Retinal pigment epithelial cell (primary cell): ENCODE measurements at regions not wholly inside any gene's neighbourhood (a gene's known extent, or its start where the extent isn't known, plus 50 kb on each side); places are given as distances from the start of the nearest gene placed in this dataset.

Source experiments
- DNase-seq: peaks from one replicate; pipeline ENCODE4 v3.0.0-alpha.2; 2010; ENCODE audit warnings: low read depth
- H3K4me3 ChIP-seq: 2 replicates; pipeline ENCODE4 v1.5.1; 2011; ENCODE audit warnings: mild to moderate bottlenecking, low read length, control low read depth, moderate library complexity
- CTCF ChIP-seq: conservative IDR thresholded peaks from 2 replicates; pipeline ENCODE4 v1.5.1; 2011; ENCODE audit warnings: low read depth, low read length, control low read depth, inconsistent platforms

GRCh38 chr5:73299665-73300336 lies 126.8 kb downstream of the TMEM174 start:
- H3K4me3 ChIP-seq, result no peak overlapping the region
- TF ChIP-seq CTCF, result no peak
- DNase-seq, result no peak

- TF ChIP-seq CTCF, result no peak
- DNase-seq, result no peak
- H3K4me3 ChIP-seq, result peak overlapping the region; percentile 33
These were observed 126.0 kb downstream of the TMEM174 start for GRCh38 chr5:73298772-73299630.

- TF ChIP-seq CTCF, result no peak
- DNase-seq, result no peak
- peak overlapping the region; percentile 13 for H3K4me3 ChIP-seq
These were observed 125.3 kb downstream of the TMEM174 start for GRCh38 chr5:73298251-73298771.

GRCh38 chr5:73297430-73297829 lies 124.4 kb downstream of the TMEM174 start:
- DNase-seq, result no peak
- H3K4me3 ChIP-seq, result no peak overlapping the region
- no peak for TF ChIP-seq CTCF

- no peak for TF ChIP-seq CTCF
- no peak for DNase-seq
- no peak overlapping the region for H3K4me3 ChIP-seq
These were observed 123.8 kb downstream of the TMEM174 start for GRCh38 chr5:73296772-73297171.

GRCh38 chr5:73295921-73296320 lies 122.9 kb downstream of the TMEM174 start:
- DNase-seq, result no peak
- TF ChIP-seq CTCF, result no peak
- H3K4me3 ChIP-seq, result no peak overlapping the region

GRCh38 chr5:73295447-73295846 lies 122.5 kb downstream of the TMEM174 start:
- TF ChIP-seq CTCF, result peak; percentile 18
- no peak overlapping the region for H3K4me3 ChIP-seq
- DNase-seq, result no peak
